Endodermal cell (in vitro differentiated cells): ENCODE measurements at regions not wholly inside any gene's neighbourhood (a gene's known extent, or its start where the extent isn't known, plus 50 kb on each side); places are given as distances from the start of the nearest gene placed in this dataset.

Experiments used
- DNase-seq: peaks from one replicate; pipeline ENCODE4 v3.0.0-alpha.2; 2017
- H3K27ac ChIP-seq: 2 replicates; pipeline ENCODE4 v1.5.1; 2013; ENCODE audit warnings: mild to moderate bottlenecking, low read depth, low read length, moderate library complexity
- H3K27me3 ChIP-seq: 2 replicates; pipeline ENCODE4 v1.6.1; 2013; ENCODE audit warnings: mild to moderate bottlenecking, low read length, moderate library complexity; ENCODE audit not compliant: insufficient read depth, control insufficient read depth, poor library complexity, severe bottlenecking
- H3K36me3 ChIP-seq: 2 replicates; pipeline ENCODE4 v1.7.0; 2013; ENCODE audit warnings: mild to moderate bottlenecking, low read length, moderate library complexity; ENCODE audit not compliant: control insufficient read depth, insufficient read depth
- H3K4me1 ChIP-seq: one replicate; pipeline ENCODE4 v1.7.0; 2013; ENCODE audit warnings: low read length; ENCODE audit not compliant: control insufficient read depth, insufficient read depth
- H3K4me3 ChIP-seq: 2 replicates; pipeline ENCODE4 v1.5.1; 2013; ENCODE audit warnings: mild to moderate bottlenecking, low read length, moderate library complexity
- H3K9ac ChIP-seq: 2 replicates; pipeline ENCODE4 v1.6.1; 2013; ENCODE audit warnings: mild to moderate bottlenecking, low read length, moderate library complexity; ENCODE audit not compliant: poor library complexity, severe bottlenecking; ENCODE audit errors: extremely low read depth
- H3K9me3 ChIP-seq: 2 replicates; pipeline ENCODE4 v1.6.1; 2013; ENCODE audit warnings: mild to moderate bottlenecking, low read length, moderate library complexity; ENCODE audit not compliant: control insufficient read depth
- H3K27ac Mint-ChIP-seq: 2 replicates; pipeline ENCODE4 v1.8.0; 2020; ENCODE audit warnings: mixed read lengths
- H3K27me3 Mint-ChIP-seq: 2 replicates; pipeline ENCODE4 v1.8.0; 2021; ENCODE audit warnings: mild to moderate bottlenecking, mixed read lengths; ENCODE audit not compliant: insufficient read depth
- H3K36me3 Mint-ChIP-seq: 2 replicates; pipeline ENCODE4 v1.8.0; 2020; ENCODE audit warnings: low read depth, mixed read lengths
- H3K4me1 Mint-ChIP-seq: 2 replicates; pipeline ENCODE4 v1.8.0; 2020; ENCODE audit warnings: mixed read lengths
- H3K4me3 Mint-ChIP-seq: 2 replicates; pipeline ENCODE4 v1.8.0; 2020; ENCODE audit warnings: mild to moderate bottlenecking, moderate library complexity, mixed read lengths
- H3K9me3 Mint-ChIP-seq: 2 replicates; pipeline ENCODE4 v1.8.0; 2020; ENCODE audit warnings: mild to moderate bottlenecking, mixed read lengths
- CTCF ChIP-seq: fragments of 200-600 bp; sonication (generic); conservative IDR thresholded peaks from 2 replicates; pipeline ENCODE4 v1.5.0; 2021; ENCODE audit warnings: antibody characterized with exemption, mild to moderate bottlenecking
- WGBS, 2 experiments: methylation state at CpG; one replicate each; pipeline versions ENCODE4 v1.1.5 to v1.1.7; 2013; ENCODE audit warnings: missing lambda C conversion rate in 2 of 2, mixed read lengths in 1 of 2; ENCODE audit not compliant: insufficient coverage in 1 of 2, insufficient read length in 1 of 2; 5-methylcytosine and 5-hydroxymethylcytosine counted together

GRCh38 chr12:94845110-94845509 is 158.4 kb downstream of the NDUFA12 start:
- Mint-ChIP-seq H3K4me1 (no peaks in the 10 kb centered on the region), H3K27me3 (peaks cover 3% of the 10 kb centered on the region), H3K27ac (no peak overlapping the region), H3K4me3 (no peak overlapping the region), H3K36me3 (no peaks in the 10 kb centered on the region), H3K9me3 (no peaks in the 10 kb centered on the region)
- 87 to 95% methylated on average over 7 to 8 of the region's 8 CpGs for WGBS, 2 experiments
- Histone ChIP-seq H3K27ac (no peak overlapping the region), H3K27me3 (no peaks in the 10 kb centered on the region), H3K4me3 (no peak overlapping the region), H3K9ac (no peak overlapping the region), H3K4me1 (no peaks in the 10 kb centered on the region), H3K9me3 (no peaks in the 10 kb centered on the region), H3K36me3 (no peaks in the 10 kb centered on the region)
- TF ChIP-seq CTCF = no peak
- DNase-seq = no peak

GRCh38 chr12:94844452-94844851 is 159.0 kb downstream of the NDUFA12 start:
- H3K4me3 ChIP-seq = no peak overlapping the region
- no peak for DNase-seq

GRCh38 chr12:94841904-94842610 is 161.4 kb downstream of the NDUFA12 start:
- Mint-ChIP-seq H3K36me3 (no peaks in the 10 kb centered on the region), H3K9me3 (peaks cover 5% of the 10 kb centered on the region), H3K27me3 (peaks cover 3% of the 10 kb centered on the region), H3K4me3 (no peak overlapping the region), H3K27ac (no peak overlapping the region), H3K4me1 (no peaks in the 10 kb centered on the region)
- Histone ChIP-seq H3K36me3 (no peaks in the 10 kb centered on the region), H3K4me1 (no peaks in the 10 kb centered on the region), H3K9ac (no peak overlapping the region), H3K27ac (no peak overlapping the region), H3K9me3 (peaks cover 5% of the 10 kb centered on the region), H3K27me3 (no peaks in the 10 kb centered on the region), H3K4me3 (no peak overlapping the region)
- TF ChIP-seq CTCF = no peak
- DNase-seq = no peak
- whole genome bisulfite sequencing, 2 experiments = 94 to 96% methylated on average over 3 to 4 of the region's 5 CpGs

More at GRCh38 chr12:94844452-94844851, 159.0 kb downstream of the NDUFA12 start:
- H3K27ac ChIP-seq = no peak overlapping the region
- no peaks in the 10 kb centered on the region for H3K9me3 ChIP-seq
- no peak for TF ChIP-seq CTCF
- Mint-ChIP-seq H3K4me1 (no peaks in the 10 kb centered on the region), H3K36me3 (no peaks in the 10 kb centered on the region), H3K4me3 (no peak overlapping the region), H3K9me3 (no peaks in the 10 kb centered on the region), H3K27ac (no peak overlapping the region), H3K27me3 (peaks cover 3% of the 10 kb centered on the region)
- H3K4me1 ChIP-seq = no peaks in the 10 kb centered on the region
- no peaks in the 10 kb centered on the region for H3K36me3 ChIP-seq
- no peaks in the 10 kb centered on the region for H3K27me3 ChIP-seq
- no peak overlapping the region for H3K9ac ChIP-seq
- 97 to 100% methylated on average over 3 of the region's 3 CpGs for WGBS, 2 experiments
